Limb (tissue), 2 donors: ENCODE measurements at regions not wholly inside any gene's neighbourhood (a gene's known extent, or its start where the extent isn't known, plus 50 kb on each side); places are given as distances from the start of the nearest gene placed in this dataset.
"Not testable (repeated sequence)": the region's sequence is repeated elsewhere in the genome, so short reads cannot be mapped to it uniquely, and the experiment has no call there.

Experiments
- DNase-seq, 2 donors: peaks; one replicate each; pipeline ENCODE4 v3.0.0-alpha.2; 2016; ENCODE audit errors: extremely low spot score in 2 of 2

DNA sequence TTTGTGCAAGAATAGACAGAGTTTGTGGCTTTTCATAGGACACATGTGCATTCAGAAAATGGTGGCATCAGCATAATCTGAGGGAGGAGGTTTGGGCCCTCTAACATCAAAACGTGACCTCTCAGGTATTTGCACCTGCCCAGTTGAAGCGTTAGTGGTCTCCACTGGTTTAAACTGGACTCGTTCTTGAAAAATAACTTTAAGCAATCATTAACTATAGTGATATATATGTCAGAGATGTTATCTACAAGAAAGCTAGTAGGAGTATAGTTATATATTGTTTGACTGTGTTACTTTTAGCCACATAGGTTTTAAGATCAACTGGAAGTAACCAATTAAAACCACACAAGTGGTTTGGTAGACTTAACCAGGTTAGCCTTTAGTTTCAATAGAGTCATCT is 607.4 kb downstream of the MAFB start:
- no peak for DNase-seq

- DNase-seq = no peak
These were observed 608.9 kb downstream of the MAFB start for GRCh38 chr20:40080041-40080652.

- peak; percentile 30 to 34 for DNase-seq
These were observed 615.4 kb downstream of the MAFB start for GRCh38 chr20:40073535-40074111.

DNA sequence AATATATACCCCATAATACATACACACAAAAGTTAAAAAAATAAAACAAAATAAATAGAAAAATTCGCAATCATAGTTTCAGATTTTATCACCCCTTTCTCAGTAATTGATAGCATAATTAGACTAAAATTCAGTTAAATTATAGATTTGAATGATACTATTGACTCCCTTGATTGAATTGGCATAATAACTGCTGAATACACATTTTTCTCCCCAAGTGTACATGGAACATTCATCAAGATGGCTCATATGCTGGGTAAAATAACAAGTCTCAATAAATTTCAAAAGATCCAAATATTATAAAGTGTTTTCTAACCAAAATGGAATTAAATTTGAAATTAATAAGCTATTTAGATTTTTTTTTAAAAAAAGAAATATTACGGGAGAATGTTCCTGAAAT is 616.1 kb downstream of the MAFB start:
- DNase-seq = no peak

GRCh38 chr20:40056171-40056570 is 632.9 kb downstream of the MAFB start:
- no peak for DNase-seq

DNA sequence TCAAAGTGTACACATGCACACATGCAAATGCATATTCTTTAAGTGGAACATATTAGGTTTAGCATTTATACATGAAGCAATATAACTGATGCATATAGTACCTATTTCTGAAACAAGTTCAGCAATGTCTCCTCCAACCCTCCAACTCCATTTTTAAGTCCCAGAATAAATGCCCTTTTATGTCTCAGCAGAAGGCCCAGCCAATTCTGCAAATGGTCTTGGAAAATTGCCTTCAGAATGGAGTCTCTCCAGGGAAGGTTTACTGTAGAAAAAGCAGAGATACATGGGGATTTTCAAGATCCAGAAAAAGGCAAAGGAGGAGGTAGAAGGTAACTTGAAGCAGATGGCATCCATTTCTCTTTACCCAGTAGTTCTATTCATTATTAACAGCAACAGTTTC is 633.3 kb downstream of the MAFB start:
- DNase-seq = peak in 1 of 2 donors; percentile 12

GRCh38 chr20:40054311-40054710 is 634.7 kb downstream of the MAFB start:
- DNase-seq = no peak

GRCh38 chr20:40050596-40050995 is 638.4 kb downstream of the MAFB start:
- DNase-seq = no peak

DNA sequence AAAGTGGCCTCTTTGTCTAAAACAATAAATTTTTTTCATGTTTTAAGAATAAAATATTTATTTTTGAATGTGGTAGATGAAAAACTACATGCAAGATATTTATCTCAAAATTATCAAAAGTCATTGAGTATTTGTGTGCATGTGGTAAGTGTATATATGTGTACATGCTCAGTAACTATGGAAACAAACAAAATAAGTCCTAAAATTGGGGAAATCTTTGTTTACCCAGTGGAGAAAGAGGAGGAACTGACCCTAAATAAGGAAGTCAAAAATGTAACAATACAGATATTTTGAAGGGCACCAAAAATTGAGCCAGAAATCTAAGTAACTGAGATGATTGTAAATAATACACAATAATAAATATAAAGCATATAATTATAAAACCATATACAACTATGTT is 639.2 kb downstream of the MAFB start:
- no peak for DNase-seq

DNA sequence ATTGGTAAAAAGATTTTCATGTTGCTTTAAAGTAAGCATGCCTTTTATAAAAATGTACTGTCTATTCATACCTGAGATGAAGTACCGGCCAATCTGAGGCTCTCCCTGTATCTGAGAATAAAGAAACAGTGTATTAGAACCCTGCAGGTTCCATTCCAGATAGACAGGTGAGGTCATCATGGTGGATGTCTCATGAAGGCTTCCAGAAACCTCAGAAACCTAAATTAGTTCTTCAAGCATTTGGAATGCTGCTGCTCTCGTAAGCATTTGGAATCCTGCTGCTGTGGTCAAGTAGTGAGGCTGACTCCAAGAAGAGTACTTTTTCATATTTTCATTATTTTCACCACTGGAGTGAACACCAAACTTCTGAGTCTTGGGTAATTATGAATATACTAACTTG is 642.3 kb downstream of the MAFB start:
- DNase-seq = no peak

DNA sequence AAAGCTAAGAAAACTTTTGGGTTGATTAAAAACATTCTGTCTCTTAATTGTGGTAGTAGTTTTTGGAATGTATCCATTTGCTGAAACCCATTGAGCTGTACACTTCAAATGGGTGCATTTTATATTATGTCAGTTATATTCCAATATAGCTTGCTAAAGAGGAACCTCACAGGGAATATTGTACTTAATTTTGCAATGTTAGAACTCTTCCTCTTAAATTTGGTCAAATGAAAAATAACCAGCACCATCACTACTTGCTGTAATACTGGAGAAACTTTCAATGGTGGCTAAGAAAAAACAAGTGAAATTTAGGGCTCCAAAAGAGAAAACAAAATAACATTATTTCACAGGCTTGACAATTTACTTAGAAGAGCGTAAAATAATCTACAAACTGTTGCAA is 651.5 kb downstream of the MAFB start:
- no peak for DNase-seq

DNA sequence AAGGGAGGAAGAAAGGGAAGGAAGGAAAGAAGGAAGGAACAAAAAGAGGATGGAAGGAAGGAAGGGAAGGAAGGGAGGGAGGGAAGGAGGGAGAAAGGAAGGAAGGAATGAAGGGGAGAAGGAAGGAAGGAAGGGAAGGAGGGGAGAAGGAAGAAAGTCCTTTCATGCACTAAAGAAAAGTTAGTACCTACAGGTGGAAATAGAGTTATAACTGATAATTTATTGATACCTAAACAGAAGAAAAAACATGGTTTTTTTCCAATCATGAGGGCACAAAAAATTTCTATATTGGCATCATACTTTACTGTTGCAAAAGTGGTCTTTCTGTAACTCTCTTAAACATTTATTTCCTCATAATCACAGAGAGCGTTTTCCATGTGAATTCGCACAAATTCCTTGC is 659.4 kb downstream of the MAFB start:
- DNase-seq = no peak

DNA sequence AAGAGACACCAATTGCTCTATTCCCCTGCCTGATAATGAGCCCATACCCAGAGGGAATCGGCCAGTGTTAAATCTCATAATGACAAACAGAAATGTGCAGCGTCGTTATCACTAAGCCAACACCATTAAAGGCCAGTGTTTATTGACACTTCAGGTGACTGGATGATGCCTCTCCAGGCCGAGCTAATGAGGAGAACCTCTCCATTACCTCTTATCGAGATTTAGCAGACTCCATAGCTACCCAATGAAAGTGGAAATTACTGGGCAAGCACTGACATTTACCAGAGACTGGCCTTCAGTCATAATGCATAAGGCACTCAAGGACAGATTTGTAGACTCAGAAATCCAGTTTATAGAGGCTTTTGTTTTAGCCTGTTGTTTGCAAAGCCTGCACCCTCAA is 669.5 kb downstream of the MAFB start:
- DNase-seq = no peak

DNA sequence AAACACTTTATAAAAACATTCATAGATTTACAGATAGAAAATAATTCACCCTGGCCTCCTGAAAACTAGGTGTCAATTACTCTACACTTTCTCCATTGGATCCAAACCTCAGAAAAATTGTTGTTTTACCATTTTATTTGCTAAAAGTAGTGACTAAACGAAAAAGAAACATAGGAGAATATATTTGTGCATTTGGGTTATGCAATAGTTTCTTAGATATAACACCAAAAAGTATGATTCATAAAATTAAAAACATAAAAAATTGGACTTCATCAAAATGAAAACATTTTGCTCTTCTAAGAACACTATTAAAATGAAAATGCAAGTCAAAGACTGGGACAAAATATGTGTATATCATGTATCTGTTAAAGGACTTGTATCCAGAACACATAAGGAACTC is 671.3 kb downstream of the MAFB start:
- no peak for DNase-seq

GRCh38 chr20:40016890-40017289 is 672.1 kb downstream of the MAFB start:
- DNase-seq = no peak

DNA sequence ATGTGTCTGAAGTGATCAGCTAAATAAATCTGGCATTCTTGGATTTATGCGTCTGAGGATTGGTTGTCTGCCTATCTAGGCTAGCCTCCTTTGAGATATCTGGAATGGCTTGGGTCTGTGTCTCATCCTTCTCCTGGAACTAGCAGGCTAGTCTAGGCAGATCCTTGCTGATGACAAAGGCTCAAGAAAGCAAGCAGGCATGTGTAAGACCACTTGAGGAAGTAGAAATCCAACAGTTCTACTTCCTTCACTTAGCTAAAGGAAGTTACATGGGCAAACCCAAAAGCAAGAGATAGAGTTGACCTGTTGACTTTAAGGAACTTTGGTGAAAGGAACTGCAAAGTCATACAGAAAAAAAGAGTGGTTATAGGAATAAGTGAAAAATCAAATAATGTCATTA is 672.6 kb downstream of the MAFB start:
- no peak for DNase-seq

DNA sequence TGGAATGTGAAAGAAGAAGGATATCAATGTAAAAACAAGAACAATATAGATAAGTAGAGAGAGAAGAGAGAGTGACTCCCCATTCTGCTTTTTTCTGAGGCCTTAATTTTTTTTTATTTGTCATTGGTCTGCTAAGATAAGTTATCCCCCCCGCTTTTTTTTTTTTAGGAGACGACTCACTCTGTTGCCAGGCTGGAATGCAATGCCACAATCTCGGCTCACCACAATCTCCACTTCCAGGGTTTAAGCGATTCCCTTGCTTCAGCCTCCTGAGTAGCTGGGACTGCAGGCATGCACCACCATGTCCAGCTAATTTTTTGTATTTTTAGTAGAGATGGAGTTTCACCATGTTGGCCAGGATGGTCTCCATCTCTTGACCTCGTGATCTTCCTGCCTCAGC is 677.0 kb downstream of the MAFB start:
- not testable (repeated sequence) for DNase-seq

DNA sequence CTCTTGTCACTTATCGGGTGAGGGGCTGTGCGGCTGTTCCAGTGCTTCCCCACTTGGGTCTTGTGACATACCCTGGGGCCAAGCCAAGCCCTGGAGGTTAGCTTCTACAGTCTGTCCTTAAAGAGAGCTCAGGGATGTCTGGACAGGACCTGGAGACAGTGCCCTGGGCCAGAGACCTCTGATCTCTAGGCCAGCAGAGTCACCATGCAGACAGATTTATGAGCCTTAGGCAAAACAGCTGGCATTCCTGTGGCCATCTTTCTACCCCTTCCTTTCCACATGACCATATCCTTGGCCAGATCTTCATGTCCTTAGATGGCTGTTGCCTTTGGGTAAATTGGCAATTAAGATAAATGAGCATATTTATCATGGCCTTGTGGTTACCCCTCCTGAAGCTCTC is 678.6 kb downstream of the MAFB start:
- no peak for DNase-seq

DNA sequence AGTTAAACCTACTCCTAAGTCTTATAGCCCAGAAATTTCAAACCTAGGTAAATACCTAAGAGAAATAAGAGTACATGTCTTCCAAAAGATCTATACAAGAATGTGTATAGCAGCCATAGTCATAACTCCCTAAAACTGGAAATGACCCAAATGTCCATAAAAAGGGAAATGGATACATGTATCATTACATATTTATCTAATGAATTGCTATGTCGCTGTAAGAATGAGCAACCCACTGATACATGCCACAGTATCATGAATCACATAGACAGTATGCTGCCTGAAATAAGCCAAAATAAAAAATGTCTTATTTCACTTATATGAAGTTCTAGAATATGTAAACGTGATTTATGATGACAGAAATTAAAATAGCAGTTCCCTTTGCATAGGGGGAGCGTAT is 679.5 kb downstream of the MAFB start:
- no peak for DNase-seq

- no peak for DNase-seq
These were observed 680.9 kb downstream of the MAFB start for GRCh38 chr20:40008177-40008576.

DNA sequence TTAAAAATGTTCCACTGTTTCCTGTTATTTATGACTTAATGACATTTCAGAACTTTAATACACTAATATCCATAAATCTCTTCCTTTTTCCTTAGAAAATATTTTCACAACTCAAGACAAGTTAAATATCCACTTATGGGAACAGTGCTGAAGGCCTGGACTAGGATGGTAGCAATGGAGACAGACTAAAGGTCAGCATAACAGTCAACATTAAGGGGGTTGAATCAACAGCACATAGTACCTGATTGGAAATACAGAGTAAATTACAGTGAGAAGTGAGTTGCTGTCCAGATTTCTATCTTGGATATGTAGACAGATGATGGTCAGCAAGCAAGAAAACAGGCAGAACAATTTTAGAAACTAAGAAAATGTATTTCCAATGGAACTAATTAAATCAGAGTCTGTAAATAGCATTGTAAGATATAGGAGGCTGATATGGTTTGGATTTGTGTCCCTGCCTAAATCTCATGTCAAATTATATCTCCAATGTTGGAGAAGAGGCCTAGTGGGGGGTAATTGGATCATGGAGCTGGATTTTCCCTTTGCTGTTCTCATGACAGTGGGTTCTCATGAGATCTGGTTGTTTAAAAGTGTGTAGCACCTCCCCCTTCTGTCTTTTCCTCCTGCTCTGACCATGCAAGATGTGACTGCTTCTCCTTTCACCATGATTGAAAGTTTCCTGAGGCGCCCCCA is 682.7 kb downstream of the MAFB start:
- DNase-seq = no peak

DNA sequence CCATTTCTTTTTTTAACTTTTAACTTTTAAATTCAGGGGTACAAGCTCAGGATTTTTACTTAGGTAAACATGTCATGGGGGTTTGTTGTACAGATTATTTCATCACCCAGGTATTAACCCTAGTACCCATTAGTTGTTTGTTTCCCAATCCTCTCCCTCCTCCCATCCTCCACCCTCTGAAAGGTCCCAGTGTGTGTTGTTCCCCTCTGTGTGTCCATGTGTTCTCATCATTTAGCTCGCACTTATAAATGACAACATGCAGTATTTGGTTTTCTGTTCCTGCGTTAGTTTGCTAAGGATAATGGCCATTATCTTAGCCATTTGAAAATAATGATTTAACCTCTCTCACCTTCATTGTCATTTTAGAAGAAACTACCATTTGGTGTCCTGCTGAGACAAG is 684.9 kb downstream of the MAFB start:
- DNase-seq = not testable (repeated sequence)

DNA sequence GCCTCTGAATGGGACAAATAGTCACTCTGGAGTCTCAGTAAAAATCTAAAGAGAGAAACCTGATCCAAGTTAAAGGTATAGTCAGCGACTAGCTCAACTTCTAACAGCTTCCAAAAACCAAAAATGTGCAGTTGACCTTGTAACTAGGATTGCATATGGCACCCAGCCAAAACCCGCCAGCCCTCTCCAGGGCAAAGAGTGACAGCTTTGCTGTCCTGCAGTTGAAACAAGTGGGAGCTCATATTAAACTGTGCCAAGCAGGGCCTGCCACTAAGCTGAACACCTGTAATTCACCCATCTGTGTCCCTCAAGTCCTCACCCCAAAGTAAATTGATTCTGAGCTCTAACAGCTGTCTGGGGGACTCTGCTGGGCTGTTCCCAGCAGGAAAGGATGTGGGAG is 695.3 kb downstream of the MAFB start:
- peak in 1 of 2 donors; percentile 33 for DNase-seq
